Thoracic aorta (tissue), 2 donors: ENCODE measurements at regions not wholly inside any gene's neighbourhood (a gene's known extent, or its start where the extent isn't known, plus 50 kb on each side); places are given as distances from the start of the nearest gene placed in this dataset.

ENCODE experiments used
- ATAC-seq: fragments of 150-250 bp; one replicate; pipeline ENCODE4 v1.8.0; 2017; ENCODE audit warnings: low read depth; ENCODE audit not compliant: insufficient number of reproducible peaks, low FRiP score
- DNase-seq: peaks from one replicate; pipeline ENCODE4 v3.0.0-alpha.2; 2020; ENCODE audit warnings: low spot score
- H3K27ac ChIP-seq, 2 donors: fragments of 200-600 bp; sonication (generic); 1 replicate in 1 of 2; 2 replicates in 1 of 2; pipeline ENCODE4 v1.5.1; 2016; ENCODE audit warnings: mild to moderate bottlenecking in 2 of 2, moderate library complexity in 2 of 2
- H3K27me3 ChIP-seq: fragments of 200-600 bp; sonication (generic); replicated peaks from 2 replicates; pipeline ENCODE4 v1.6.0; 2016; ENCODE audit warnings: mild to moderate bottlenecking; ENCODE audit not compliant: insufficient read depth
- H3K36me3 ChIP-seq: fragments of 200-600 bp; sonication (generic); one replicate; pipeline ENCODE4 v1.5.1; 2016
- H3K4me1 ChIP-seq, 2 donors: fragments of 200-600 bp; sonication (generic); 1 replicate in 1 of 2; 2 replicates in 1 of 2; pipeline versions ENCODE4 v1.5.1 to v1.6.0; 2016; ENCODE audit warnings: low read depth in 2 of 2, mild to moderate bottlenecking in 1 of 2; ENCODE audit not compliant: control insufficient read depth in 1 of 2
- H3K4me3 ChIP-seq: fragments of 200-600 bp; sonication (generic); 2 replicates; pipeline ENCODE4 v1.5.1; 2016; ENCODE audit warnings: mild to moderate bottlenecking
- H3K9me3 ChIP-seq: fragments of 200-600 bp; sonication (generic); 2 replicates; pipeline ENCODE4 v1.5.1; 2016
- CTCF ChIP-seq: fragments of 200-600 bp; sonication (generic); IDR thresholded peaks from one replicate; pipeline ENCODE4 v1.5.1; 2019; ENCODE audit warnings: antibody characterized with exemption

GRCh38 chr7:34320926-34321661 lies 336.9 kb upstream of the NPSR1 start:
- H3K27me3 ChIP-seq = no peaks in the 10 kb centered on the region
- ATAC-seq = peak; percentile 87

GRCh38 chr7:34322841-34323240 lies 335.2 kb upstream of the NPSR1 start:
- no peak overlapping the region for H3K4me3 ChIP-seq
- no peak for ATAC-seq
- H3K27ac ChIP-seq = no peak overlapping the region
- H3K36me3 ChIP-seq = no peaks in the 10 kb centered on the region
- TF ChIP-seq CTCF = no peak
- H3K4me1 ChIP-seq = peaks cover 0 to 4% of the 10 kb centered on the region in 2 donors
- H3K27me3 ChIP-seq = no peaks in the 10 kb centered on the region
- no peak for DNase-seq
- no peaks in the 10 kb centered on the region for H3K9me3 ChIP-seq

More at GRCh38 chr7:34320926-34321661, 336.9 kb upstream of the NPSR1 start:
- Histone ChIP-seq H3K9me3 (no peaks in the 10 kb centered on the region), H3K4me1 (peaks cover 0 to 4% of the 10 kb centered on the region in 2 donors), H3K36me3 (no peaks in the 10 kb centered on the region), H3K4me3 (peak overlapping the region; percentile 63), H3K27ac (no peak overlapping the region)
- DNase-seq = peak; percentile 5
- TF ChIP-seq CTCF = peak; percentile 81

GRCh38 chr7:34327681-34328080 lies 330.3 kb upstream of the NPSR1 start:
- Histone ChIP-seq H3K27ac (no peak overlapping the region), H3K9me3 (no peaks in the 10 kb centered on the region), H3K4me1 (no peaks in the 10 kb centered on the region), H3K27me3 (no peaks in the 10 kb centered on the region), H3K36me3 (no peaks in the 10 kb centered on the region), H3K4me3 (no peak overlapping the region)
- DNase-seq (no peak), ATAC-seq (no peak)
- no peak for TF ChIP-seq CTCF

- TF ChIP-seq CTCF = no peak
- DNase-seq (no peak), ATAC-seq (no peak)
- H3K4me3 ChIP-seq = no peak overlapping the region
- no peaks in the 10 kb centered on the region for H3K4me1 ChIP-seq
- no peak overlapping the region for H3K27ac ChIP-seq
- H3K27me3 ChIP-seq = no peaks in the 10 kb centered on the region
- no peaks in the 10 kb centered on the region for H3K36me3 ChIP-seq
- no peaks in the 10 kb centered on the region for H3K9me3 ChIP-seq
These were observed 327.7 kb upstream of the NPSR1 start for GRCh38 chr7:34330308-34330707.

- no peak for TF ChIP-seq CTCF
- ATAC-seq (no peak), DNase-seq (no peak)
- Histone ChIP-seq H3K4me3 (no peak overlapping the region), H3K36me3 (no peaks in the 10 kb centered on the region), H3K27ac (no peak overlapping the region), H3K4me1 (no peaks in the 10 kb centered on the region), H3K27me3 (no peaks in the 10 kb centered on the region), H3K9me3 (no peaks in the 10 kb centered on the region)
These were observed 326.9 kb upstream of the NPSR1 start for GRCh38 chr7:34331102-34331501.
